Activated naive CD8-positive, alpha-beta T cell (primary cell): ENCODE measurements at regions not wholly inside any gene's neighbourhood (a gene's known extent, or its start where the extent isn't known, plus 50 kb on each side); places are given as distances from the start of the nearest gene placed in this dataset.

Source experiments
- H3K27ac Mint-ChIP-seq: one replicate; pipeline ENCODE4 v1.8.0; 2021; ENCODE audit warnings: mixed read lengths
- H3K27me3 Mint-ChIP-seq: one replicate; pipeline ENCODE4 v1.8.0; 2021; ENCODE audit warnings: mixed read lengths
- H3K36me3 Mint-ChIP-seq: one replicate; pipeline ENCODE4 v1.8.0; 2021; ENCODE audit warnings: mixed read lengths
- H3K4me1 Mint-ChIP-seq: one replicate; pipeline ENCODE4 v1.8.0; 2021; ENCODE audit warnings: low read depth, mixed read lengths
- H3K4me3 Mint-ChIP-seq: one replicate; pipeline ENCODE4 v1.8.0; 2021; ENCODE audit warnings: mild to moderate bottlenecking, mixed read lengths
- H3K9me3 Mint-ChIP-seq: one replicate; pipeline ENCODE4 v1.8.0; 2021; ENCODE audit warnings: low read depth, mixed read lengths

DNA sequence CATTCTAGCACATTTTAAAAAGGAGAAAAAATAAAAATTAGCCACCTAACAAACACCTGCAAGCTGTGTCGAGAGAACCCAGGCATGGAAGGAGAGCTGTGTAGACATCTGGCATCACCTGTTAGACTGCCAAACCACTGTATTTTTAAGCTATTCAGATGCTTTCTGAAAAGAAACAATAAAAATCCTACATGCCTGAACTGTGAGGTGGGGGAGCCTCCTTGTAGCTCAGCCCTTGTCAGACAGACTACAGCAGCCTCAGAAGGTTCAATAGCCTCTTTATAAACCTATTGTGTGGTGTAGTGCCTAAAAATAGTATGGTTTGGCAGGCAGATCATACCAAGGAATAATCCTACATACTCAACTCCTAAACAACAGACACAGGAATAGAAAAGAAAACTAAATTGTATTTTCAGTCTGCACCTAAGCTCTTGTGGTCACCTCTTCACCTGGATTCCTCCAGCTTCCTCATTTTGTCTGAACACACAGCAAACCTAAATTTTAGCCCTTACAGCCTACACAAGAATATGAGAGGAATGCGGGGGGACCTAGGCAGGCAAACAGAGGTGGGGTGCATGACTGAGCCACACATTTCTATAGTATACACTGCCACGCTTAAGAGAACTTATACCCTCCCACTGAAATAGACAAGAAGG, 67.0 kb downstream of the SIPA1L2 start:
- H3K4me1 Mint-ChIP-seq: no peaks in the 10 kb centered on the region
- no peak overlapping the region for H3K27ac Mint-ChIP-seq
- no peaks in the 10 kb centered on the region for H3K36me3 Mint-ChIP-seq
- H3K27me3 Mint-ChIP-seq: no peaks in the 10 kb centered on the region
- no peak overlapping the region for H3K4me3 Mint-ChIP-seq
- H3K9me3 Mint-ChIP-seq: no peaks in the 10 kb centered on the region

DNA sequence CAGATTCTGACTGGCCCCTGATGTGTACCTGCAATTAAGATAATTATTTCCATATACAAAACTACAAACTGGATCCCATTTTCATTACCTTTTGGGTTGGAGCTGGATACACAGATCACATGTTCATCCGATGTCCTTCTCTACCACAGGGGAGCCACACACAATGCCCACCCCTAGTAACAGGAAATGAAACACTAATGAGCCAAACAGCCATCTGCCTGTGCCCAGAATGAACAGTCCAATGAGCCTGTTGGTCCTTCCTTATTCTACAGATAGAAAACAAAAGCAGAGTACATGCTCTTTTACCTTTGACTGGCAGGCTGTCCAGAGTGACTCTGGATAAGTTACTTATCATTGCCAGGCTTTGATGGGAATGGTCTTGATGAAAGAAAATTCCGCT, 68.6 kb downstream of the SIPA1L2 start:
- Mint-ChIP-seq H3K27me3 (no peaks in the 10 kb centered on the region), H3K9me3 (no peaks in the 10 kb centered on the region), H3K36me3 (no peaks in the 10 kb centered on the region), H3K27ac (no peak overlapping the region), H3K4me1 (no peaks in the 10 kb centered on the region), H3K4me3 (no peak overlapping the region)

DNA sequence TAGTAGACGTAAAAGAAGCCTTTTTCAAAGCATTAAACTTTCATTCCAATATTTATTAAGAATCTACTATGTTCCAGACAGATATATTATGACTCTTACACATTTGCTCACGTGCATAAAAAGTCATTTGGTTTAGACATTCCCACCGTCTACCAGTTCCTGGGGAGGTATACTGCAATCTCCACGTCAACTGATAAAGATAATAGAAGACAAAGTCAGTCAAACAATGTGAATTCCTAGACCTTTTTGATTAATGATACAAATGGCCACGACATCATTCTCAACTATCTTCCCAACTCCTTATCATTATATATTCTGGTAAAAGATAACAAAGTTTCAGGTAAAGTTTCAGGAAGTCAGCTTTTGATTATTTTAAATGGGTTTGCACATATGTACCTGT, 69.0 kb downstream of the SIPA1L2 start:
- Mint-ChIP-seq H3K36me3 (no peaks in the 10 kb centered on the region), H3K27me3 (no peaks in the 10 kb centered on the region), H3K4me3 (no peak overlapping the region), H3K27ac (no peak overlapping the region), H3K9me3 (no peaks in the 10 kb centered on the region), H3K4me1 (no peaks in the 10 kb centered on the region)

DNA sequence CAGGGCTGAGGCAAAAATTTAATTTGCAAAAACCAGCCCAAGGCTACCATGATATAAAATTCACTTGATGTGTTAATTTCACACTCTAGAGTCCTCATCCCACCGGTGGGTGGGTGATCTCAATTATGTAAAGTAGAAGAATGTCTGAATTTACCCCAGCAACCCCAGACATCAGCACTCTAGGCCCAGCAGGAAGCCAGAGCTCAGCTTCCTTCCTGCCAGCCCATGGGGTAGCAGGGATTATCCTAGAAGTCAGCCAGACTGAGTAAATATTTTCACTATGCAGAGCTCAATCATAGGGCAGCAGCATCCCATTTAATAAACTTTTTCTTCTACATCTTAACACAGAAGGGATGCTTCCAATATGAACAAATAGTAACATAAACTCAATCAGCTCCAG, 71.0 kb downstream of the SIPA1L2 start:
- Mint-ChIP-seq H3K36me3 (no peaks in the 10 kb centered on the region), H3K4me3 (no peak overlapping the region), H3K4me1 (no peaks in the 10 kb centered on the region), H3K27ac (no peak overlapping the region), H3K27me3 (no peaks in the 10 kb centered on the region), H3K9me3 (no peaks in the 10 kb centered on the region)

DNA sequence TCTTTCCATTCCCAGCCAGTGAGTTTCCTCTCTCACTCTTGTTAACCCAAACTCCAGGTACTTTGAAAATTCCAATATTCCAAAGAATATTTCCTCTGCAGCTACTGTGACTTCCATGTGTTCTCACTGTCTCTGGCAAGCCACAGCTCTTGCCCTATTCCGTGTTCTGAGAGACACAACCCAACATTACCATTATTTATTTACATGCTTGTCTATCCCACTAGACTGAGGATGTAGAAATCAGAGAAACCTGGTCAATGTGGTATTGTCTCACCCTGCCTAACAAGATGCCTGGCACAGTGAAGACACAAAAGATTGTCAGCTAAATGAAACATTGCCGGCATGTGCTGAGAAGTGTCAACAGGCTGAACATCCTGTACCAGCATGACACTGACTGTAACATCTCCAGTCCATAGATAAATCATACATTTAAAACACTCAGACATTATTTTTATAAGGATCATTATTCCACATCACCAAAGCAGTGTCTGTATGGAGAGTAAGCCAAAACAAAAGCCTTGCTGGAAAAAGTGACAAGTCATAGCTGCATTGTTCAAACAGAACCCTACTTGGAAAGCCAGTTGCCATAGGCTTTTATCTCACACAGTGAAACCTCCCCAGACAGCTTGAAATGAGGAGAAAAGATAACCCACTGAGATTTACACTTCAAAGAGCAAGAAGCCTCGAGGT, 72.3 kb downstream of the SIPA1L2 start:
- Mint-ChIP-seq H3K27ac (no peak overlapping the region), H3K4me3 (no peak overlapping the region), H3K4me1 (no peaks in the 10 kb centered on the region), H3K9me3 (no peaks in the 10 kb centered on the region), H3K36me3 (no peaks in the 10 kb centered on the region), H3K27me3 (no peaks in the 10 kb centered on the region)

DNA sequence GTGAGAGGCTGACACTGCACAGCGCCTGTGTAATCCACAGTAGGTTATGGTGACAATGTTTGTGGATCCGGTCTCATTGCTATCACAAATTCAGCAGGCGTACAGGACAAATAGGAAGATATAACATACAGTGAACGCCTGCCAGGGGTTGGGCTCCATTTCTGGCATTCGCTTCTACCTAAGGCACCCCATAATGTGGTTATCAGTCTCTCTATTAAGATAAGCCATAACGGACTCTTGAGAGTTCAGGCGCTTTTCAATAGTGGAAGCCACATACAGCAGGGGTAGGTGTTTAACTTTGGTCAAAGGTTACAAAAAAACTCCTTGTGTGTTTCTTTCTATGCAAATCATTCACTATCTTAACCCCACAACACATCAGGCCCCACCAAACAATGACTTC, 72.8 kb downstream of the SIPA1L2 start:
- Mint-ChIP-seq H3K9me3 (no peaks in the 10 kb centered on the region), H3K27me3 (no peaks in the 10 kb centered on the region), H3K4me3 (no peak overlapping the region), H3K36me3 (no peaks in the 10 kb centered on the region), H3K4me1 (no peaks in the 10 kb centered on the region), H3K27ac (no peak overlapping the region)

DNA sequence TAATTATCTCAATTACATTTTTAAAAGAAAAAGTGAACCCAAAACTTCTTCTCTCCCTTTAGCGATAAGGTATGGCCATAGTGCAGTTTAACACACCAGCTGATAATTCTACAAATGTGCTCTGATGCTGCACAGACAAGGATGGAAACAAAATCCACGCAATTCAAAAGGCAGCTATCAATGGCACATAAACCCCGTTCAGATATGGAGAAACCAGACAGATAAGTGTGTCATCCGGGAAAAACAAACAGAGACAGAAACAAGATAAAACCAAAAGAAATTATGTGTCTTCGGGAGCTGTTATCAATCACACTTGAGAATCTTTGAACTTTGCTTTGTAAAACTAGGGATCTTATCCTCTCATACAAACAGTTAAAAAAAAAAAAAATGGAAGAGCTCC, 73.6 kb downstream of the SIPA1L2 start:
- Mint-ChIP-seq H3K4me1 (no peaks in the 10 kb centered on the region), H3K27me3 (no peaks in the 10 kb centered on the region), H3K4me3 (no peak overlapping the region), H3K27ac (no peak overlapping the region), H3K36me3 (no peaks in the 10 kb centered on the region), H3K9me3 (no peaks in the 10 kb centered on the region)

DNA sequence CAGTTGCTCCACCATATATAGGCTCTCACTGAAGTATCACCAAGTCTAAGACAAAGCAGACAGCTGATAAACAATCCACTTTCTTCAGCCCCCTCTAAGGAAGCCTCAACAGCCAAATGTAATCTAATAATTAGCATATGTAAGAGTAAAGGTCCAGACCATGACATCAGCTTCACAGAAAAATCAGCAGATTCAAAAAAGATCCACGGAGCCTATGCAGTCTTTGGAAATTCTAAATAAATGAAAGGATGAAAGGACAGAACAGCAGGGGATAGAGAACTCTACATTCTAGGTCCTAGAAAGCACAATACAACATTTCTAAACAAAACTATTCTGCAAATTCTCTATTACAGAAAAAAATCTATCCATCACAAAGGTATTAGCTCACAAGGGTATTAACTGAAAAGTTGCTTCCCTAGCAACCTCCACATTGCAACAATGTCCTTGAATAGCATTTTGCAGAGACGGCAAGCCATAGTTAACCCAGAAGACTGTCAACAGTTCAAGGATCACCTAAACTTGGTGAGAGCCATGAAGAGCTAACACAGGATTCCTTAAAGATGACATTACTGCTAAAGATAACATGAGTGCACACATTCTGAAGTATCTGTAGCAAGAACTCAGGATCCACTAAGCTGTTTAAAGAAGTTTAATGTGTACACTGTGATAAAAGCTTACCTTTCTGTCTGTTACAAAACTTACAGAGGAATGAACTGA, 74.3 kb downstream of the SIPA1L2 start:
- no peak overlapping the region for H3K27ac Mint-ChIP-seq

DNA sequence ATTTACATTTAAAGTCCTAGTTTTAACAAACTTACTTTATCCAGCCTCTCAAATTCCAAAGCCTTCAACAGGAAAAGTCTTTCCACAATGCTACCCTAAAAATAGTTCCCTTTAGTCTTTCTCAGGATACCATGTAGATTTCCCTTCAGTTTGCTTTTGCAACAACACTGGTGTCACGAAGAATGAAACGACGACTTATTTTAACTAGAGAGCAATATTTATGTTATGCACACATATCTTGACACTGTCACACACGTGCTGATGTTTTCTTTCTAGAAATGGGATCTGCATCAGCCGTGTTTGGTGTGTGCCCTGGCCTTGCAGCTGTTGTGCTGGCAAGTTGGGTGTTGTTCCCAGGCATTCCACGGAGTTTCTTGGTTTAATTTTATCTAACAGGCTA, 75.5 kb downstream of the SIPA1L2 start:
- H3K27me3 Mint-ChIP-seq: peaks cover under 1% of the 10 kb centered on the region
- no peaks in the 10 kb centered on the region for H3K4me1 Mint-ChIP-seq
- H3K27ac Mint-ChIP-seq: no peak overlapping the region
- no peaks in the 10 kb centered on the region for H3K36me3 Mint-ChIP-seq
- H3K4me3 Mint-ChIP-seq: no peak overlapping the region
- H3K9me3 Mint-ChIP-seq: no peaks in the 10 kb centered on the region

More for the DNA sequence above, 74.3 kb downstream of the SIPA1L2 start:
- Mint-ChIP-seq H3K4me1 (no peaks in the 10 kb centered on the region), H3K4me3 (no peak overlapping the region), H3K36me3 (no peaks in the 10 kb centered on the region), H3K9me3 (no peaks in the 10 kb centered on the region), H3K27me3 (no peaks in the 10 kb centered on the region)

DNA sequence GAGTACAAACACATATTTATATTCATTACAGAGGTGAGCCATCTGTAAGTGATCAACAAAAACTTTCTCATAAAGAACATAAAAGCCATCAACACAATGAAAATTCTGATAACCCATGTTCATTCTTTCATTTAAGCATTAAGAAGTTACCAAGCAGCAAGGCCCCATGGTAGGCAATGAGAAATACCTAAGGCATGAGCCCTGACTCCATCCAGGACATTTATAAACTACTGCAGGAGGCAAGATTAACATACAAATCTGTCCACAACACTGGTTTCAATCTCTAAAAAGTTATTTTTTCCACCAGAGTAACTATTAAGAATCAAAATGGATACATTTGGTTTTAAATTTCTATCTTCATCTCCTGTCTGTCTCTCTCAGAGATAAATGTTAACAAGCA, 76.1 kb downstream of the SIPA1L2 start:
- Mint-ChIP-seq H3K4me3 (no peak overlapping the region), H3K27me3 (peaks cover 2% of the 10 kb centered on the region), H3K4me1 (no peaks in the 10 kb centered on the region), H3K9me3 (no peaks in the 10 kb centered on the region), H3K36me3 (no peaks in the 10 kb centered on the region), H3K27ac (no peak overlapping the region)

DNA sequence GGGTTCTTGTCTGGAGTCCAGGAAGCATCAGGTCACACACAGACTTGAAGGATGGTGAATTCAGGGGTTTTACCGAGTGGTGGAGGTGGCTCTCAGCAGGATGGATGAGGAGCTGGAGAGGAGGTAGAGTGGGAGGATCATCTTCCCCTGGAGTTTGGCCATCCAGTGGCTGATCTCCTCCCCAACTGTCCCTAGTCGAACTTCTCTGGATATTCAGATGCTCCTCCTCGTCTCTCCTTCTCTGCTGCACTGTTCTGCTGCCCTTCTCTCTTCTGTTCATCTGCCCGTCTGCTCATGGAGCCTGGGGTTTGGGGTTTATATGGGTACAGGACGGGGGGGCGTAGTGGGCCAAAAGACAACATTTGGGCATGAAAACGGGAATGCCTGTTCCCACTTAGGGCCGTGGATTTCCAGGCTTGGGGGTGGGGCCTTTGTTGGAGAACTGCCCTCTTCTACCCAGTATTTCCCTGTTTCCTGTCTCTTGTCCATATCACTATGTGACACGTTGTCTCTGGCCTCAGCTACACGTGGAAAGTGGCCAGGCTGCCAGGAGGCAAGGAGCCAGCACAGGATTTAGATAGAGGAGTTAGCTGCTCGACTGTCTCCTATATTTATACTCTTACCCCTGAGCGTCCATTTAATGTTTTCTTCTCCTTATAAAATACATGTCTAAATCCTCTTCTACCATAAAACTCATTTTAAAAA, 76.7 kb downstream of the SIPA1L2 start:
- H3K9me3 Mint-ChIP-seq: no peaks in the 10 kb centered on the region
- H3K4me1 Mint-ChIP-seq: no peaks in the 10 kb centered on the region
- no peaks in the 10 kb centered on the region for H3K36me3 Mint-ChIP-seq
- peaks cover 2% of the 10 kb centered on the region for H3K27me3 Mint-ChIP-seq
- H3K27ac Mint-ChIP-seq: no peak overlapping the region
- no peak overlapping the region for H3K4me3 Mint-ChIP-seq

DNA sequence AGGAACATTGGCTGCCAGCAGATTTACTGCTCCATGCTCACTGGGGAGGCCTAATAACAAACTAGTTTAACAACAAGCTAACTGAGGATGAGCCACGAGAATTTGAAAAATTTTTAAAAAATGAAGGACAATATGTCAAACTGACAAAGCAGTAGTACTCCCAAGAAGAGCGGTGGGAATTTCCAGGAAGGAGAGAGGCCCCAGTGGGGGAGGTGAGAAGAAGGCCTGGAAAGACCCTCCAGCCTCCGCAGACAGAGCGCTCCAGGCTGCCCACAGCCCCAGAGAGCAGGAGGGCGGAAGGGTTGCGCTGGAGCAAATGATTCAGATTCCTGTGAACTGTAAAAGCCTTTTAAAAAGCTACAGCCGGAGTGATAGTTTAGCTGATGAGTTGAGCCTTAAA, 78.5 kb downstream of the SIPA1L2 start:
- H3K27ac Mint-ChIP-seq: no peak overlapping the region
- H3K9me3 Mint-ChIP-seq: no peaks in the 10 kb centered on the region
- H3K36me3 Mint-ChIP-seq: no peaks in the 10 kb centered on the region
- no peak overlapping the region for H3K4me3 Mint-ChIP-seq
- H3K27me3 Mint-ChIP-seq: peaks cover 2% of the 10 kb centered on the region
- H3K4me1 Mint-ChIP-seq: no peaks in the 10 kb centered on the region

DNA sequence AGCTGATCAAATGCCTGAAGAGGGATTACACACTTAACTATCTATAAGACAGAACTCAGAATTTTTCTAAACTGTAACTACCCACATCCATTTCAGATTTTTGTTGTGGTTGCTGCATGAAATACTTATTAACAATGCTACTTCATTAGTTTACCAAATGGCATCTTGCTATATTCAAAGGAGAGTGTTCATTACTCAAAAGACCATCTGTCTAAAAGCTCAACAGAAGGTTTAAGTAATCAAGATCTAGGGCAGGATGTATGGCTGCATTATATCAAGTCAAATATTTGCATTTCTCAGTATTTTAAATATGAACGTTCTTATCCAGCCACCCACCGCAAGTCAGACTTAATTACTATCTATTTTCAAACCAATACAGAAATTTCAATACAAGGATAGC, 79.9 kb downstream of the SIPA1L2 start:
- Mint-ChIP-seq H3K4me1 (no peaks in the 10 kb centered on the region), H3K9me3 (no peaks in the 10 kb centered on the region), H3K27me3 (peaks cover 2% of the 10 kb centered on the region), H3K36me3 (no peaks in the 10 kb centered on the region), H3K27ac (no peak overlapping the region), H3K4me3 (no peak overlapping the region)

DNA sequence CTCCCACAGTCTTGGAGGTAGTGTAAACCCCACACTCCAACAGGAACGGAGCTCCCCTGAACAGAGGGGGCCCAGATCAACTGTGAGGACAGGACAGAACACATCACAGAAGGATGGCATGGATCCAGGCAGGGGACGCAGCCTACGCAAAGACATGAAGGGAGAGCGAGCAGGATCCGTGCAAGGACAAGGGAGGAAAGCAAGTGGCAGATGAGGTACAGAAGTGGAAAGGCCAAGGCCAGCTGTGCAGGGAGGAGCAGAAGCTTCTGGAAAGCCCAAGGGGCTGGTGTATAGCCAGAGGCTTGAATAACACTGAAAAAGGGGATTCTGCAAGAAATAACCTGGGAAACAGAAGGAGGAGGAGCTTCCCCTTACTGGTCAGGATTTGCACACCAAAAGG, 81.2 kb downstream of the SIPA1L2 start:
- no peaks in the 10 kb centered on the region for H3K36me3 Mint-ChIP-seq
- H3K4me3 Mint-ChIP-seq: no peak overlapping the region
- no peaks in the 10 kb centered on the region for H3K9me3 Mint-ChIP-seq
- peaks cover 2% of the 10 kb centered on the region for H3K27me3 Mint-ChIP-seq
- no peaks in the 10 kb centered on the region for H3K4me1 Mint-ChIP-seq
- H3K27ac Mint-ChIP-seq: no peak overlapping the region

DNA sequence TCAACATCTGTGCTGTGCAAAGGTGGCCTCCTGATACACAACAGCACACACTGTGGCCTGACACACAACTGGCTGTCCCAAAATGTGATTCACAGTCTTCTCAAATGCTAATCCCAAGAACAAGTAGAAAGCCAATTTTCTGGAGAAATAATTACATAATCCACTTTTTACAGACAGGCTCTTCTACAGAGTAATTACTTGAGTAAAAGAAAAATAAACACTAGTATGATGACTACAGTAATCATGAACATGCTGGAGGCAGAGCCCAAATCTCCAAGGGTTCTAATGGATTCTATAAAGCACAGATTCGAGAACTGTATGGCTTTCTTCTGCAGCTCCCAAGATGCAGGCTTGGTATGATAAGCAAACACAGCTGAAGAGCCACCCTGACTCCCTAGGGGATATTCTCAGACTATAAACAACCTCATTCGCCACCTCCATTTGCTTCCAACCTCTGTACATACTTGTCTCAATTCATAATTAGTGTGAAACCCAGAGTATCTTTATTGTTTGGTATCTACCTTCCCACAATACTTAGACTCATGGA, 81.9 kb downstream of the SIPA1L2 start:
- H3K27me3 Mint-ChIP-seq: peaks cover 2% of the 10 kb centered on the region

More for the DNA sequence above, 81.9 kb downstream of the SIPA1L2 start:
- Mint-ChIP-seq H3K4me1 (no peaks in the 10 kb centered on the region), H3K27ac (no peak overlapping the region), H3K36me3 (no peaks in the 10 kb centered on the region), H3K4me3 (no peak overlapping the region), H3K9me3 (no peaks in the 10 kb centered on the region)
